HG02588 (cell line): ENCODE measurements at regions not wholly inside any gene's neighbourhood (a gene's known extent, or its start where the extent isn't known, plus 50 kb on each side); places are given as distances from the start of the nearest gene placed in this dataset.
"Not testable (repeated sequence)": the region's sequence is repeated elsewhere in the genome, so short reads cannot be mapped to it uniquely, and the experiment has no call there.

Source experiments
- ATAC-seq: cut with Tn5 transposase; IDR thresholded peaks from one replicate; pipeline ENCODE4 v1.9.1; 2021; ENCODE audit warnings: mild to moderate bottlenecking, moderate library complexity; ENCODE audit not compliant: unreplicated experiment

- ATAC-seq, result no peak
These were observed 511.9 kb upstream of the CITED2 start for GRCh38 chr6:139886396-139886795.

GRCh38 chr6:139885909-139886308 lies 511.5 kb upstream of the CITED2 start:
- ATAC-seq, result no peak

- no peak for ATAC-seq
These were observed 509.3 kb upstream of the CITED2 start for GRCh38 chr6:139883776-139884175.

GRCh38 chr6:139882977-139883728 lies 508.7 kb upstream of the CITED2 start:
- ATAC-seq, result no peak

- no peak for ATAC-seq
These were observed 507.8 kb upstream of the CITED2 start for GRCh38 chr6:139882234-139882633.

- peak; percentile 80 for ATAC-seq
These were observed 507.3 kb upstream of the CITED2 start for GRCh38 chr6:139881728-139882211.

- no peak for ATAC-seq
These were observed 506.8 kb upstream of the CITED2 start for GRCh38 chr6:139881236-139881635.

GRCh38 chr6:139879823-139880356 lies 505.4 kb upstream of the CITED2 start:
- ATAC-seq, result no peak

GRCh38 chr6:139879241-139879640 lies 504.8 kb upstream of the CITED2 start:
- ATAC-seq, result not testable (repeated sequence)

GRCh38 chr6:139877828-139878405 lies 503.5 kb upstream of the CITED2 start:
- ATAC-seq, result no peak

GRCh38 chr6:139872665-139873064 lies 498.2 kb upstream of the CITED2 start:
- ATAC-seq, result no peak

GRCh38 chr6:139871803-139872510 lies 497.5 kb upstream of the CITED2 start:
- no peak for ATAC-seq

GRCh38 chr6:139871165-139871710 lies 496.8 kb upstream of the CITED2 start:
- ATAC-seq, result no peak

GRCh38 chr6:139868576-139868975 lies 494.1 kb upstream of the CITED2 start:
- no peak for ATAC-seq

- no peak for ATAC-seq
These were observed 489.5 kb upstream of the CITED2 start for GRCh38 chr6:139863964-139864363.

GRCh38 chr6:139863346-139863745 lies 488.9 kb upstream of the CITED2 start:
- ATAC-seq, result no peak

- no peak for ATAC-seq
These were observed 487.9 kb upstream of the CITED2 start for GRCh38 chr6:139862311-139862710.

GRCh38 chr6:139860203-139860602 lies 485.8 kb upstream of the CITED2 start:
- ATAC-seq, result no peak

GRCh38 chr6:139858429-139858828 lies 484.0 kb upstream of the CITED2 start:
- no peak for ATAC-seq

- no peak for ATAC-seq
These were observed 482.7 kb upstream of the CITED2 start for GRCh38 chr6:139857143-139857542.

GRCh38 chr6:139856562-139856961 lies 482.1 kb upstream of the CITED2 start:
- ATAC-seq, result no peak
